ENCODE measurements at regions not wholly inside any gene's neighbourhood (a gene's known extent, or its start where the extent isn't known, plus 50 kb on each side); places are given as distances from the start of the nearest gene placed in this dataset.

DNA sequence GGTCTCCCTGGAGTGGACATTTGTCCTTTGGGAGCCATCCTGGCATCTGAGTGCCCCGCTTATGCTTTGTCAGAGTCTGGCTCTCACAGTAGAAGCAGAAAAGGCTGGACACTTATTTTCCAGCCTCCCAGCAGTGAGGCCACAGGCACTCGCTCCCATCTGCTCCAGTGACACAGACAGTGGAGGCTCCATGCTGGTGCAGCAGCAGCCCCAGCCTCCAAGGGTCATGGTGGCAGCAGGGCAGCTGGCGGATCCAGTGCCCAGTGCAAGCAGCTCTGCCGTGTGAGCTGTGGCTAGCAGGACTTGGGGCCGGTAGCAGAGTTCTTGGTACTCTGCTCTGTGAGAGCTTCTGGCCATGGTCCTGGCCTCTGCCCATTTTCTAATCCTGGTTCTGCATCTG, 157.3 kb upstream of the ALDH1B1 start:
- DNase-seq (ENCODE audit: extremely low spot score), result no peak
- WGBS, result 87% methylated on average over 3 of the region's 5 CpGs
- Histone ChIP-seq H3K27me3 (peaks cover 0 to 6% (median 0%) of the 10 kb centered on the region in 4 donors), H3K27ac (replicated peaks in 1 of 4) (no peak overlapping the region), H3K9me3 (no peaks in the 10 kb centered on the region), H3K4me3 (no peak overlapping the region), H3K4me1 (no peaks in the 10 kb centered on the region), H3K36me3 (no peaks in the 10 kb centered on the region)
- intact Hi-C loops (cut with DNase I), result no loop called here
- TF ChIP-seq EP300 (IDR thresholded peaks at IDR 0.05), result no peak
- TF ChIP-seq POLR2AphosphoS5 (IDR thresholded peaks at IDR 0.05), result no peak
- TF ChIP-seq, protein P1, sequence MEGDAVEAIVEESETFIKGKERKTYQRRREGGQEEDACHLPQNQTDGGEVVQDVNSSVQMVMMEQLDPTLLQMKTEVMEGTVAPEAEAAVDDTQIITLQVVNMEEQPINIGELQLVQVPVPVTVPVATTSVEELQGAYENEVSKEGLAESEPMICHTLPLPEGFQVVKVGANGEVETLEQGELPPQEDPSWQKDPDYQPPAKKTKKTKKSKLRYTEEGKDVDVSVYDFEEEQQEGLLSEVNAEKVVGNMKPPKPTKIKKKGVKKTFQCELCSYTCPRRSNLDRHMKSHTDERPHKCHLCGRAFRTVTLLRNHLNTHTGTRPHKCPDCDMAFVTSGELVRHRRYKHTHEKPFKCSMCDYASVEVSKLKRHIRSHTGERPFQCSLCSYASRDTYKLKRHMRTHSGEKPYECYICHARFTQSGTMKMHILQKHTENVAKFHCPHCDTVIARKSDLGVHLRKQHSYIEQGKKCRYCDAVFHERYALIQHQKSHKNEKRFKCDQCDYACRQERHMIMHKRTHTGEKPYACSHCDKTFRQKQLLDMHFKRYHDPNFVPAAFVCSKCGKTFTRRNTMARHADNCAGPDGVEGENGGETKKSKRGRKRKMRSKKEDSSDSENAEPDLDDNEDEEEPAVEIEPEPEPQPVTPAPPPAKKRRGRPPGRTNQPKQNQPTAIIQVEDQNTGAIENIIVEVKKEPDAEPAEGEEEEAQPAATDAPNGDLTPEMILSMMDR (IDR thresholded peaks at IDR 0.05), result no peak
- TF ChIP-seq POLR2A (IDR thresholded peaks at IDR 0.05; ENCODE audit: low read depth), result no peak

DNA sequence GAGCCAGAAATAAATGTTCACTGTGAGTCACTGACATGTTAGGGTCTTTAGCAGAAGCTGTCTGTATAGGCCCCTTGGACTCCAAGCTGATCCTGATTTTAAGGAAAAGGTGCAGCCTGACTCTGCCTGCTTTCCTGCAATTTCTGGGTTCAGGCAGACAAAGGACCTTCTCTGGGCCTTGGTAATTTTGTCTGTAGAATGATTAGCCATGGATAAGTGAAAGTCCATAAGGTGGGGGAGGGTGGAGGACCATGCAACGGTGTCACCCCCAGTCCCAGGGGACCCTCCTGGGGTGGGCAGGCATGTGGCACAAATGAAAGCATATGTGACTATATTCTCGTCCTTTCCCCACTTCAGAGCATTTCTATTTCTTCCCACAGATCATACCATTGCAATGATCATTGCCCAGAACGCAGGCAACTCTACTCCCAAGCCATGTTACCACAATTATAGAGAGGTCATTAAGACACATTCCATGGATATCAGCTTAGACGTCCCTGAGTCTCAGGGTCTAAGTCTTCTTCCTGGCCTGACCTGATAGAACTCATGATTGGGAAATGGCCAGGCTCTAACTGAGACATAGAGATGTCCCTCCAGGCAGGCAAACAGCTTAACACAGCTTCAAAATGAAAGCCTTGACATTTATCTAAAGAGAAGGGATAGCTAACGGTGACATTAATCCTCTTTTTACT, 157.9 kb upstream of the ALDH1B1 start:
- no peak overlapping the region for H3K27ac ChIP-seq (replicated peaks in 1 of 4)
- peaks cover 0 to 6% (median 0%) of the 10 kb centered on the region in 4 donors for H3K27me3 ChIP-seq
- 68% methylated on average over 2 of the region's 5 CpGs for WGBS
- no peak for DNase-seq (ENCODE audit: extremely low spot score)
- TF ChIP-seq POLR2A (IDR thresholded peaks at IDR 0.05; ENCODE audit: low read depth), result no peak
- TF ChIP-seq POLR2AphosphoS5 (IDR thresholded peaks at IDR 0.05), result no peak
- TF ChIP-seq EP300 (IDR thresholded peaks at IDR 0.05), result no peak
- TF ChIP-seq, protein P1 (IDR thresholded peaks at IDR 0.05), result no peak
- H3K4me3 ChIP-seq, result no peak overlapping the region
- H3K36me3 ChIP-seq, result no peaks in the 10 kb centered on the region
- no peaks in the 10 kb centered on the region for H3K9me3 ChIP-seq
- no peaks in the 10 kb centered on the region for H3K4me1 ChIP-seq
- intact Hi-C loops (cut with DNase I), result no loop called here

DNA sequence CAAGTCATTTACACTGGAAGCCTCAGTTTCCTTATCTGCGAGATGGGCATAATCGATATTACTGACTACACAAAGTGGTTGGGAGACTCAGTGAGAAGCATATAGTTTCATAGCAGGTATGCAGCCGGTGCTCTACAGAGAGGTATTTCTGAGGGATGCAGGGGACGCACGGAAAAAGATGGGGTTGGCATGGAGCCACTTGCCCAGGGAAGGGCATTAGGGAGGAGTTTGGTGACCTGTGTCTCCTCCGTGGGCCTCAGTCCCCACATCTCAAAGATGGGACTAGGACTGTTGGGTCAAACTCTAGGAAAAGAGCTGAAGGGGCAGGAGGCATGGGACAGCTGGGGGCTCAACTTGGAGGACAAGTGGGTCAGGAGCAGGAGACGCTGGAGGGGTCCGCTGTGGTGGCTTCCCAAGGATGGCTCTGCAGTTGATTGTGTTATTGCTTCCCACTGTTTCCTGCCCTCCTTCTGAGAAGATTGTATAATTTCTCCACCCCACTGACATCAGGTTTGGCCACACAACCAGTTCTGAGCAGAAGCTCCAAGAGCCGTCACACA, 158.6 kb upstream of the ALDH1B1 start:
- Histone ChIP-seq H3K9me3 (no peaks in the 10 kb centered on the region), H3K27me3 (peaks cover 0 to 6% (median 0%) of the 10 kb centered on the region in 4 donors), H3K36me3 (no peaks in the 10 kb centered on the region), H3K27ac (replicated peaks in 1 of 4) (no peak overlapping the region), H3K4me3 (no peak overlapping the region), H3K4me1 (no peaks in the 10 kb centered on the region)
- WGBS, result 91% methylated on average over 9 of the region's 9 CpGs
- TF ChIP-seq POLR2A (IDR thresholded peaks at IDR 0.05; ENCODE audit: low read depth), result no peak
- no peak for TF ChIP-seq EP300 (IDR thresholded peaks at IDR 0.05)
- TF ChIP-seq, protein P1 (IDR thresholded peaks at IDR 0.05), result no peak
- TF ChIP-seq POLR2AphosphoS5 (IDR thresholded peaks at IDR 0.05), result no peak
- intact Hi-C loops (cut with DNase I), result no loop called here
- DNase-seq (ENCODE audit: extremely low spot score), result no peak

DNA sequence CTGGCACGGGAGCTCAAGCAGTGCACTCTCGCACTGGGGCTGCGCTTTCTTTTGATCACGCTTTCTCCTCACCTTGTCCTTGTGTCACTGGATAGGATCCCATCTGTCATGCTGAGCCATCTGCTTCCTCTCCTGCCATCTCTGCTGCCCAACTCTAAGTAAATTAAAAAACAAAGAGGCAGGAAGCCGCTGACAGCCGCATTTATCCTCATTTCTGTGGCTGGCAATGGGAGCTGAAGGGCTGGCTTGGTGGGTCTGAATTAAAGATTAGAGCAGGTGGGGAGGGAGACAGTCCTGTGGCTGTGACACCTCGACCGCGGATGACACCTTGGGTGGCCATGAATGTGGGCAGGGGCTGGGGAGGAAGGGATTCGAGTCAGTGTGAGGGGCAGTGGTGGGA, 159.2 kb upstream of the ALDH1B1 start:
- DNase-seq (ENCODE audit: extremely low spot score), result no peak
- TF ChIP-seq POLR2A (IDR thresholded peaks at IDR 0.05; ENCODE audit: low read depth) (no peak), EP300 (IDR thresholded peaks at IDR 0.05) (no peak), POLR2AphosphoS5 (IDR thresholded peaks at IDR 0.05) (no peak)
- TF ChIP-seq, protein P1 (IDR thresholded peaks at IDR 0.05), result no peak
- no peak overlapping the region for H3K4me3 ChIP-seq

More for the DNA sequence above, 159.2 kb upstream of the ALDH1B1 start:
- Histone ChIP-seq H3K9me3 (no peaks in the 10 kb centered on the region), H3K27me3 (peaks cover 0 to 6% (median 0%) of the 10 kb centered on the region in 4 donors), H3K4me1 (no peaks in the 10 kb centered on the region), H3K27ac (replicated peaks in 1 of 4) (no peak overlapping the region), H3K36me3 (no peaks in the 10 kb centered on the region)
- intact Hi-C loops (cut with DNase I), result no loop called here
- WGBS, result 63% methylated on average over 9 of the region's 10 CpGs
